ENCODE measurements at regions not wholly inside any gene's neighbourhood (a gene's known extent, or its start where the extent isn't known, plus 50 kb on each side); places are given as distances from the start of the nearest gene placed in this dataset.

- no peak for FAIRE-seq
- CTCF ChIA-PET, result interaction anchor here (1.2 kb wide), 1 partner anchor 15 kb away, joined by 3 read pairs; no protein-coding TSS in a partner anchor
- POLR2A ChIA-PET, result no interaction called here
Observed at GRCh38 chr10:131560706-131561355, 249.3 kb upstream of the TCERG1L start.

More at GRCh38 chr10:131560706-131561355, 249.3 kb upstream of the TCERG1L start:
- no peak overlapping the region for H3K4me2 ChIP-seq
- 37% methylated on average over 9 of the region's 15 CpGs for WGBS (ENCODE audit: missing lambda C conversion rate)
- DNase-seq (ENCODE audit: low read depth in 1 of 2, low spot score in 1 of 2) (no peak), ATAC-seq (no peak)
- no peak overlapping the region for H3K27ac ChIP-seq
- peaks cover 7% of the 10 kb centered on the region; the same call in 1 of the 3 replicates for H3K9me3 ChIP-seq
- TF ChIP-seq NR3C1 (IDR thresholded peaks at IDR 0.05) (no peak), MAZ (IDR thresholded peaks at IDR 0.05; ENCODE audit: borderline replicate concordance, low read depth, low read length) (no peak), CTCF (IDR thresholded peaks at IDR 0.05) (no peak), ZFP36 (IDR thresholded peaks at IDR 0.05; ENCODE audit: borderline replicate concordance, partially characterized antibody) (no peak), BCL3 (IDR thresholded peaks at IDR 0.05) (no peak), CHD2 (IDR thresholded peaks at IDR 0.05; ENCODE audit: low read length, partially characterized antibody) (no peak), REST (IDR thresholded peaks at IDR 0.05) (no peak), HMGXB4 (CRISPR knock-in tag; IDR thresholded peaks at IDR 0.05; ENCODE audit: borderline replicate concordance) (no peak)
- no peaks in the 10 kb centered on the region for H3K4me1 ChIP-seq
- H3K4me3 ChIP-seq, result no peak overlapping the region
